ENCODE measurements at regions not wholly inside any gene's neighbourhood (a gene's known extent, or its start where the extent isn't known, plus 50 kb on each side); places are given as distances from the start of the nearest gene placed in this dataset.

DNA sequence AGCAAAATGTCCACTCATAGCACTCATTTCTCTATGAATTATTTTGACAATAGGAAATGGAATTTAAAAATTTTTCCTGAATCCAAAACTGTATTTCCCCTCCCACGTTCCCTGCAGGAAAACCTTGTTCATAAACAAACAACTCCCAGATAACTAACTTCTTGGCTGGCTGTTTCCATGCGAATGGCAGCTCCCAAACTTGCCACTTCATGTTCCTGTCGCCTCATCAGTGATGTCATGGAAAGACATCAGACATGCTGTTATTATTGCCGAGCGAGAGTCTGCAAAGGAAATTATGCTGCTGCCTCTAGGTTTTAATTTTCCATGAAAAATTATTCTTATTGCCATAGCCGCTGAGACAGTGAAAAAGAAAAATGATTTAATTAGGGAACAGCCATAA is 117.0 kb upstream of the RIOK3 start:
- Histone ChIP-seq H3K4me3 (no peak overlapping the region), H3K4me1 (peaks cover 2 to 6% of the 10 kb centered on the region in 2 donors), H3K9me3 (no peaks in the 10 kb centered on the region), H3K27ac (no peak overlapping the region), H3K36me3 (no peaks in the 10 kb centered on the region), H3K27me3 (no peaks in the 10 kb centered on the region)
- intact Hi-C loops (cut with DNase I) = no loop called here
- DNase-seq (ENCODE audit: low spot score in 2 of 2) = no peak
- TF ChIP-seq, protein P1, sequence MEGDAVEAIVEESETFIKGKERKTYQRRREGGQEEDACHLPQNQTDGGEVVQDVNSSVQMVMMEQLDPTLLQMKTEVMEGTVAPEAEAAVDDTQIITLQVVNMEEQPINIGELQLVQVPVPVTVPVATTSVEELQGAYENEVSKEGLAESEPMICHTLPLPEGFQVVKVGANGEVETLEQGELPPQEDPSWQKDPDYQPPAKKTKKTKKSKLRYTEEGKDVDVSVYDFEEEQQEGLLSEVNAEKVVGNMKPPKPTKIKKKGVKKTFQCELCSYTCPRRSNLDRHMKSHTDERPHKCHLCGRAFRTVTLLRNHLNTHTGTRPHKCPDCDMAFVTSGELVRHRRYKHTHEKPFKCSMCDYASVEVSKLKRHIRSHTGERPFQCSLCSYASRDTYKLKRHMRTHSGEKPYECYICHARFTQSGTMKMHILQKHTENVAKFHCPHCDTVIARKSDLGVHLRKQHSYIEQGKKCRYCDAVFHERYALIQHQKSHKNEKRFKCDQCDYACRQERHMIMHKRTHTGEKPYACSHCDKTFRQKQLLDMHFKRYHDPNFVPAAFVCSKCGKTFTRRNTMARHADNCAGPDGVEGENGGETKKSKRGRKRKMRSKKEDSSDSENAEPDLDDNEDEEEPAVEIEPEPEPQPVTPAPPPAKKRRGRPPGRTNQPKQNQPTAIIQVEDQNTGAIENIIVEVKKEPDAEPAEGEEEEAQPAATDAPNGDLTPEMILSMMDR (IDR thresholded peaks at IDR 0.05) = no peak

DNA sequence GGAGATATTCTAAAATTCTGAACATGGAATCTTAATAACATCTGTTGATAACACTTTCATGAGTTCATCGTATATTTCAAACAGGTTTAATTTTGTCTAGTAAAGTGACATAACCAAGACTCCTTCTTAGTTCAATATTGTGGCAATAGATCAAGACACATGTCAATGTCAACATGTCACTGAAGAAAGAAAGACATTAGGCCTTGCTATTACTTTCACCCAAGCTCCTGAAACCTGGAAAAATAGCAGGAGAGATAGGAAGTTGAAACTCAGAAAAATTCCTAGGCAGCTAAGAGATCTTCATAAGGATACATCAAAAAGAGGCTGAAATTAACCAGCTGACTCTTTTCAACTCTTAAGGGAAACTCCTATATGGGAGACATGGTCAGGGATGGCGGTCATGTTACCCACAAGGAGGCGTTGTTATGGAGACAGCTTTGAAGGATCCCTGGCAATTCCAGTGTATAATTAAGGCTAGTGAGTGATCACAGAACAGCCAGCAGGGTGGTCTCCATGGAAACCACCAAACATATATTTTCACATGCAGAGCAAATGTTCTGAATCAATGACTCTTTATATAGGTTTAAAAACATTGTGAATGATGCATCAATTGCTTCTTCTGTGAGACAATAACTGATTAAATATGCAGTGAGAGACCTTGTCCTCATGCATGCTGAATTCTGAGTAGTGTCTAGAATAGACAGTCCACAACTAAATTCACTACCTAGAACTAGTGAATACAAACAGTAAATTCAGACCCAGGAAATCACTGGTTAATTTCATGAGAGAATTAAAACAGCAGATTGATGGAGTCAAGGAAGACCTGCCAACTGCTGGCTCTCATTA is 115.3 kb upstream of the RIOK3 start:
- no peak overlapping the region for H3K4me3 ChIP-seq
- TF ChIP-seq, protein P1 (IDR thresholded peaks at IDR 0.05) = no peak
- H3K36me3 ChIP-seq = no peaks in the 10 kb centered on the region
- no peaks in the 10 kb centered on the region for H3K9me3 ChIP-seq
- intact Hi-C loops (cut with DNase I) = no loop called here
- H3K4me1 ChIP-seq = peaks cover 3 to 8% of the 10 kb centered on the region in 2 donors
- DNase-seq (ENCODE audit: low spot score in 2 of 2) = no peak
- no peaks in the 10 kb centered on the region for H3K27me3 ChIP-seq
- H3K27ac ChIP-seq = no peak overlapping the region

GRCh38 chr18:23340661-23341060 is 112.4 kb upstream of the RIOK3 start:
- Histone ChIP-seq H3K27me3 (no peaks in the 10 kb centered on the region), H3K27ac (peak overlapping the region; percentile 13 to 67)
- intact Hi-C loops (cut with DNase I) = loop anchor here (5.0 kb wide), 1 partner anchor 103 kb away; no protein-coding TSS in a partner anchor

GRCh38 chr18:23341383-23341782 is 111.7 kb upstream of the RIOK3 start:
- peak in 1 of 2 donors; percentile 75 for DNase-seq (ENCODE audit: low spot score in 2 of 2)
- Histone ChIP-seq H3K4me3 (no peak overlapping the region), H3K27me3 (no peaks in the 10 kb centered on the region), H3K36me3 (no peaks in the 10 kb centered on the region), H3K4me1 (peaks cover 3 to 8% of the 10 kb centered on the region in 2 donors), H3K9me3 (no peaks in the 10 kb centered on the region), H3K27ac (peak overlapping the region; percentile 41 to 67)
- intact Hi-C loops (cut with DNase I) = loop anchor here (5.0 kb wide), 1 partner anchor 104 kb away; no protein-coding TSS in a partner anchor
- TF ChIP-seq, protein P1 (IDR thresholded peaks at IDR 0.05) = no peak

More at GRCh38 chr18:23340661-23341060, 112.4 kb upstream of the RIOK3 start:
- H3K4me3 ChIP-seq = no peak overlapping the region
- TF ChIP-seq, protein P1 (IDR thresholded peaks at IDR 0.05) = no peak
- no peaks in the 10 kb centered on the region for H3K36me3 ChIP-seq
- H3K9me3 ChIP-seq = no peaks in the 10 kb centered on the region
- DNase-seq (ENCODE audit: low spot score in 2 of 2) = no peak
- peaks cover 3 to 8% of the 10 kb centered on the region in 2 donors for H3K4me1 ChIP-seq

DNA sequence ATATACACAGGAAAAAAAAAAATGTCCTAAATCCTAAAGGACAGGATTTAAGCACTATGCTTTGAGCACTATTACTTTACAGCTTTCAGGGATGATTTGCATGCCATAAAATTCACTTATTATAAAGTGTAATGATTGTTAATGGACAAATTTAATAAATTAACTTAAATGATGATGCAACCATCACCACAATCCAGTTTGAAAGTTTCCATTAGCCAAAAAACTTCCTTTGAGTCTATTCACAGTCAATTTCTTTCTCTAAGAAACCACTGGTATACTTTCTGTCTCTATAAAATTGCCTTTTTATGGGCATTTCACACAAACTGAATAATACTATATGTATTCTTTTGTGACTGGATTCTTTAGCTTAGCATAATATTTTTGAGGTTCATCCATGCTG is 111.1 kb upstream of the RIOK3 start:
- no peak for DNase-seq (ENCODE audit: low spot score in 2 of 2)
- H3K4me1 ChIP-seq = peaks cover 3 to 8% of the 10 kb centered on the region in 2 donors
- peak overlapping the region in 1 of 2 donors; percentile 49 for H3K27ac ChIP-seq
- H3K9me3 ChIP-seq = no peaks in the 10 kb centered on the region
- no peak overlapping the region for H3K4me3 ChIP-seq
- H3K27me3 ChIP-seq = no peaks in the 10 kb centered on the region
- TF ChIP-seq, protein P1 (IDR thresholded peaks at IDR 0.05) = no peak
- intact Hi-C loops (cut with DNase I) = loop anchor here (5.0 kb wide), 1 partner anchor 105 kb away; no protein-coding TSS in a partner anchor
- H3K36me3 ChIP-seq = no peaks in the 10 kb centered on the region

Measured in ascending aorta (tissue), 2 donors.